OCI-LY7 (cell line): ENCODE measurements at regions not wholly inside any gene's neighbourhood (a gene's known extent, or its start where the extent isn't known, plus 50 kb on each side); places are given as distances from the start of the nearest gene placed in this dataset.

ENCODE experiments used
- BruUV-seq: library from RNA; stranded (reverse); fragments of 400-500 nt; replicated peaks from 2 replicates; lab custom pipeline; 2021; lab: Mats Ljungman, UMichigan
- CTCF ChIA-PET: fragments of 300-600 bp; sonication (Branson Sonifier 250); formaldehyde crosslinking; loops from one replicate; lab custom pipeline; 2022; ENCODE audit warnings: antibody characterized with exemption; ENCODE audit not compliant: unreplicated experiment; lab: Charles Lee
- POLR2A ChIA-PET: fragments of 300-600 bp; sonication (Branson Sonifier 250); formaldehyde crosslinking; loops from one replicate; lab custom pipeline; 2022; ENCODE audit warnings: antibody characterized with exemption; lab: Charles Lee
- DNase-seq: peaks from one replicate; pipeline ENCODE4 v3.0.0-alpha.2; 2015; ENCODE audit warnings: low spot score
- H2AFZ ChIP-seq: fragments of 200-600 bp; sonication (generic), shearing (Covaris generic); 2 replicates; pipeline ENCODE4 v1.6.1; 2014; ENCODE audit warnings: mild to moderate bottlenecking, antibody characterized with exemption, low read length, moderate library complexity
- H3K27ac ChIP-seq: fragments of 200-600 bp; sonication (generic); 2 replicates; pipeline ENCODE4 v1.5.1; 2014; ENCODE audit warnings: mixed run types, low read depth, mild to moderate bottlenecking, moderate library complexity, low read length, inconsistent platforms; ENCODE audit not compliant: poor library complexity, severe bottlenecking
- H3K36me3 ChIP-seq: fragments of 200-600 bp; sonication (generic); 2 replicates; pipeline ENCODE4 v1.6.1; 2014; ENCODE audit warnings: mild to moderate bottlenecking, antibody characterized with exemption, low read length, moderate library complexity, mixed read lengths; ENCODE audit not compliant: insufficient read depth
- H3K4me1 ChIP-seq: fragments of 200-600 bp; sonication (generic); 2 replicates; pipeline ENCODE4 v1.5.1; 2014; ENCODE audit warnings: mild to moderate bottlenecking, low read length; ENCODE audit not compliant: insufficient read depth, poor library complexity, severe bottlenecking
- H3K4me2 ChIP-seq: fragments of 200-600 bp; sonication (generic); 2 replicates; pipeline ENCODE4 v1.6.1; 2014; ENCODE audit warnings: mild to moderate bottlenecking, low read length
- H3K4me3 ChIP-seq: fragments of 200-600 bp; sonication (generic); 2 replicates; pipeline ENCODE4 v1.5.1; 2014; ENCODE audit warnings: mild to moderate bottlenecking, low read depth, low read length; ENCODE audit not compliant: poor library complexity, severe bottlenecking
- H3K79me2 ChIP-seq: fragments of 200-600 bp; sonication (generic); 2 replicates; pipeline ENCODE4 v1.6.1; 2016; ENCODE audit warnings: low read depth, mild to moderate bottlenecking, low read length, moderate library complexity, mixed read lengths; ENCODE audit not compliant: insufficient read depth
- H3K9me2 ChIP-seq: fragments of 200-600 bp; sonication (generic); 2 replicates; pipeline ENCODE4 v1.6.1; 2016; ENCODE audit warnings: mild to moderate bottlenecking, low read length, mixed read lengths; ENCODE audit not compliant: insufficient read depth
- H3K9me3 ChIP-seq: fragments of 200-600 bp; sonication (generic); 2 replicates; pipeline ENCODE4 v1.6.1; 2014; ENCODE audit warnings: mild to moderate bottlenecking, mixed run types, low read length, mixed read lengths
- H4K20me1 ChIP-seq: fragments of 200-600 bp; sonication (generic); 2 replicates; pipeline ENCODE4 v1.6.1; 2014; ENCODE audit warnings: mild to moderate bottlenecking, antibody characterized with exemption, low read length, moderate library complexity, mixed read lengths; ENCODE audit not compliant: insufficient read depth
- EZH2phosphoT487 ChIP-seq: fragments of 200-600 bp; sonication (generic); IDR thresholded peaks from 2 replicates; pipeline ENCODE4 v1.6.1; 2018; ENCODE audit warnings: low read depth, borderline replicate concordance, mild to moderate bottlenecking, mixed run types, antibody characterized with exemption, low read length, moderate library complexity, mixed read lengths
- intact Hi-C: fragments of 100-400 bp; cut with micrococcal nuclease; formaldehyde crosslinking; loops from one replicate; pipeline ENCODE4 v1.10.0; 2022; ENCODE audit not compliant: unreplicated experiment
- TF ChIP-seq, protein P1 (sequence below): fragments of 200-600 bp; sonication (generic); conservative IDR thresholded peaks from 2 replicates; pipeline ENCODE4 v1.5.1; 2014; ENCODE audit warnings: mild to moderate bottlenecking, antibody characterized with exemption, low read length, moderate library complexity, mixed read lengths

- H2AFZ ChIP-seq: no peak overlapping the region
- no peaks in the 10 kb centered on the region for H3K9me2 ChIP-seq
- no TSS peak for BruUV-seq
- no peak overlapping the region for H3K4me3 ChIP-seq
- H3K9me3 ChIP-seq: no peaks in the 10 kb centered on the region
- ChIA-PET POLR2A (no interaction called here), CTCF (no interaction called here)
- H4K20me1 ChIP-seq: no peaks in the 10 kb centered on the region
- TF ChIP-seq, protein P1, sequence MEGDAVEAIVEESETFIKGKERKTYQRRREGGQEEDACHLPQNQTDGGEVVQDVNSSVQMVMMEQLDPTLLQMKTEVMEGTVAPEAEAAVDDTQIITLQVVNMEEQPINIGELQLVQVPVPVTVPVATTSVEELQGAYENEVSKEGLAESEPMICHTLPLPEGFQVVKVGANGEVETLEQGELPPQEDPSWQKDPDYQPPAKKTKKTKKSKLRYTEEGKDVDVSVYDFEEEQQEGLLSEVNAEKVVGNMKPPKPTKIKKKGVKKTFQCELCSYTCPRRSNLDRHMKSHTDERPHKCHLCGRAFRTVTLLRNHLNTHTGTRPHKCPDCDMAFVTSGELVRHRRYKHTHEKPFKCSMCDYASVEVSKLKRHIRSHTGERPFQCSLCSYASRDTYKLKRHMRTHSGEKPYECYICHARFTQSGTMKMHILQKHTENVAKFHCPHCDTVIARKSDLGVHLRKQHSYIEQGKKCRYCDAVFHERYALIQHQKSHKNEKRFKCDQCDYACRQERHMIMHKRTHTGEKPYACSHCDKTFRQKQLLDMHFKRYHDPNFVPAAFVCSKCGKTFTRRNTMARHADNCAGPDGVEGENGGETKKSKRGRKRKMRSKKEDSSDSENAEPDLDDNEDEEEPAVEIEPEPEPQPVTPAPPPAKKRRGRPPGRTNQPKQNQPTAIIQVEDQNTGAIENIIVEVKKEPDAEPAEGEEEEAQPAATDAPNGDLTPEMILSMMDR: no peak
- TF ChIP-seq EZH2phosphoT487: no peak
- no peak overlapping the region for H3K27ac ChIP-seq
- intact Hi-C loops: no loop called here
- H3K4me1 ChIP-seq: no peaks in the 10 kb centered on the region
- H3K36me3 ChIP-seq: no peaks in the 10 kb centered on the region
- H3K79me2 ChIP-seq: no peaks in the 10 kb centered on the region
- DNase-seq: no peak
- H3K4me2 ChIP-seq: no peak overlapping the region
Observed at GRCh38 chr11:87754685-87755084, 420.6 kb downstream of the RAB38 start.

- POLR2A ChIA-PET: interaction anchor here (0.6 kb wide), 1 partner anchor 15 kb away, joined by 4 read pairs; no protein-coding TSS in a partner anchor
- H3K4me2 ChIP-seq: no peak overlapping the region
- intact Hi-C loops: no loop called here
Observed at GRCh38 chr11:87753143-87753542, 422.1 kb downstream of the RAB38 start.

DNA sequence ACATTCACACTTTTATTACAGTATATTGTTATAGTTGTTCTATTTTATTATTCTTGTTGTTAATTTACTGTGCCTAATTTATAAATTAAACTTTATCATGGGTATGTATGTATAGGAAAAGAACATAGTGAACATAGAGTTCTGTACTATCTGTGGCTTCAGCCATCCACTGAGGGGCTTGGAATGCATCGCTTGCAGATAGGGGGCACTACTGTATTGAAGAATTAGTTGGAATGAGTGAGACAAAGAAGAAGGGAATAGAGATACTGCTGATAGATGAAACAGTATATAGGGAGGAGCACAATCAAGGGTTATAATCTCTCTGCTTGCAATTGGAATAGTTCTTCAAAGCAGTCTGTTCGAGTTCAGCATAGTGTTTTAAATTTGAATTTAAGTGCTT is 432.2 kb downstream of the RAB38 start:
- H3K9me3 ChIP-seq: no peaks in the 10 kb centered on the region
- no peak overlapping the region for H3K4me3 ChIP-seq
- intact Hi-C loops: no loop called here
- H4K20me1 ChIP-seq: no peaks in the 10 kb centered on the region
- POLR2A ChIA-PET: interaction anchor here (0.6 to 0.7 kb wide), 2 partner anchors 22 to 279 kb away, joined by 3 to 6 read pairs; no protein-coding TSS in a partner anchor
- no peaks in the 10 kb centered on the region for H3K4me1 ChIP-seq
- no peaks in the 10 kb centered on the region for H3K36me3 ChIP-seq
- TF ChIP-seq EZH2phosphoT487: no peak
- TF ChIP-seq, protein P1: peak; percentile 59
- BruUV-seq: no TSS peak
- DNase-seq: no peak
- H3K79me2 ChIP-seq: no peaks in the 10 kb centered on the region
- no peak overlapping the region for H3K27ac ChIP-seq
- H3K9me2 ChIP-seq: no peaks in the 10 kb centered on the region
- H3K4me2 ChIP-seq: no peak overlapping the region
- no peak overlapping the region for H2AFZ ChIP-seq
- CTCF ChIA-PET: no interaction called here

More at GRCh38 chr11:87753143-87753542, 422.1 kb downstream of the RAB38 start:
- TF ChIP-seq, protein P1: no peak
- TF ChIP-seq EZH2phosphoT487: no peak
- no peaks in the 10 kb centered on the region for H3K36me3 ChIP-seq
- no TSS peak for BruUV-seq
- no peak for DNase-seq
- H3K4me3 ChIP-seq: no peak overlapping the region
- no peaks in the 10 kb centered on the region for H3K79me2 ChIP-seq
- no peak overlapping the region for H3K27ac ChIP-seq
- H3K4me1 ChIP-seq: no peaks in the 10 kb centered on the region
- H2AFZ ChIP-seq: no peak overlapping the region
- H3K9me3 ChIP-seq: no peaks in the 10 kb centered on the region
- CTCF ChIA-PET: no interaction called here
- H3K9me2 ChIP-seq: no peaks in the 10 kb centered on the region
- no peaks in the 10 kb centered on the region for H4K20me1 ChIP-seq
